DMS 273 treated with DMSO at 0.1 percent for 48 hours (cell line): ENCODE measurements at regions not wholly inside any gene's neighbourhood (a gene's known extent, or its start where the extent isn't known, plus 50 kb on each side); places are given as distances from the start of the nearest gene placed in this dataset.

Experiments
- DNase-seq: peaks from one replicate; lab custom pipeline; 2025; lab: John Stamatoyannopoulos, UW

- no peak for DNase-seq
These were observed 67.3 kb upstream of the PRPS1 start for GRCh38 chrX:107560980-107561379.

- DNase-seq = no peak
These were observed 66.7 kb upstream of the PRPS1 start for GRCh38 chrX:107561468-107562215.

DNA sequence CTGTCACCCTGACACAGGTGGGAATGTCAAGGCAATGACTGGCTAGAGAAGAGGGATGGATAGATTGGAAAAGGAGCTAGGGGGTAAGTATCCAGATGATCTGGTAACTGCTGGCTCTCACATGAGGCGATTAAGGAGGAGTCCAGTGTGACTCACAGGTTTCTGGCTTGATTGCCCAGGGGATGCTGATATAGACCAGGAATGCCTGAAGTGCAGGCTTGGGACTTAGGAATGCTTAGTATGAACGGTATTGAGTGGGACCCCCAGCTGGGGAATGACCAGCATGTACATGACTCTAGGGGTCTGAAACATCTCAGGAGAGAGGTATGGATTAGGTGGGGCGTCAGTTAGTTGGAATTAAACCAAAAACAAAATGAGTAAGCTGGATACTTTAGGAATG is 65.8 kb upstream of the PRPS1 start:
- DNase-seq = no peak

GRCh38 chrX:107563824-107564223 is 64.5 kb upstream of the PRPS1 start:
- no peak for DNase-seq

DNA sequence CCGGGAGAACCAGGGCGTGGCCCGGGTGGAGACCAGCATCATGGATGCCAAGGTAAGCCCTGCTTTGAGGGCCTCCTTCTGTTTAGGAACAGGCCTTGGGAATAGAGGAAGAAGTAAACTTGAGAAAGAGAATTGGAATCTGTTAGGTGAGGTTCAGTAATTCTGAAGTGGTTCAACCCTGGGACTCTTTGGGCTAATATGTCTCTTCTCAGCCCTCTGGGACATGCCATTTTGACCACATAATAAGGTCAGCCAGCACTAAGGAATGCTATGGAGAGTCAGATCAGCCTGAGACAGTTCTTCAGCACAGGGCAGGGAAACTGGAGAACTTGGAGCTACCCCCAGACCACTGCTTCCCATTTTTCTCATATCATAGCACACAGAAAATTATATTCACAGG is 63.3 kb upstream of the PRPS1 start:
- DNase-seq = no peak

DNA sequence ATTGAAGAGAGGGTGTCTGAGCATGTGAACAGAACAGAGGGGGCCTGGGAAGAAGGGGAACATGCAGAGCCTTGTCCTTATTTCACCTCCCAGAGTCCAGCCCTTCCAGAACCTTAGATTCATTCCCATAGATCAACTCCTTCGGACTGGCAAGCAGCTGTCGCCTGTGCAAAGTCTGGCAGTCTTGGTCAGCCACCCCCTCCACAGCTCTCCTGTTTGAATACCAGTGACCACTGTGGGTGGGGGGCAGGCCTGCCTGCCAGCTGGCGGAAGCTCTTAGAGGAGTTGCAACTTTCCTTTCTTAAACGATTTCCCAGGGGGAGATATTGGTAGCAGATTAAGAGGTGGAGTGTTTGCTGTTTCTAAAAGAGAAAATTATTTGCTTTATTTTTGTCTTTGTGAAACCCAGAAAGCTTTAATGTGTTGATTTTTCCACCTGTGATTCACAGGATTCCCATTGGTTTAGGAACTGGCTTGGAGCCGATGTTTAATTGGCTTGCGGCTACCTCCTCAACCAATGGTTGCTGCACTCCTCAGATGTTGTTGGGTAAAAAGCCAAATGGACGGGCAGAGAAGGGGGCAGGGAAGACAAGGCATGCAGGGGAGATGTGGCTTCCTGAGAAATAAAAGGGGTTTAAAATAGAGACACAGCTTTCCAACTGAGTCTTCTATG is 62.2 kb upstream of the PRPS1 start:
- peak; percentile 42 for DNase-seq

DNA sequence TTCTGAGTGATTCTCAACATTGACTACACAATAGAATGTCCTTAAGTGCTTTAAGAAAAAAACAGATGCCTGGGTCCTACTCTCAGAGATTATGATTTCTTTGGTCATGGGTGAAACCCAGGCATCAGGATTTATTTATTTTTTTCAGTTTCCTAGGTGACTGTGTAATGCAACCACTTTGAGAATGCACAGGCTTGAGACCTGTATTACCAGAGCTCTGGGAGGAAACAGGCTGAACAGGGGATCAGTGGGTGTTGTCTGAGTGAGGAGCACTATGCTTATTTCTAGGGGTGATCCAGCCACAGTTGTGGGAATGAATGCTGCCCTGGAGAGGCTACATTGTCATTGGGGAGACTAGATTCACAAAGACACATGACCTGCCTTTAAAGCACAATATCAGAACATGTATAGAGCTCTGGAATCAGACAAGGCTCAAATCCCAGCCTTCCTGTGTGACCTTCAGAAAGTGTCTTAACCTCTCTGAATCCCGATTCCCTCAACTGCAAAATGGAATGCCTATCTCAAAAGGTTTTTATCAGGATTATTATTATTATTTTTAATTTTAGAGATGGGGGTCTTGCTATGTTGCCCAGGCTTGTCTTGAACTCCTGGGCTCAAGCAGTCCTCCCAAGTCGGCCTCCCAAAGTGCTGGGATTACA is 61.6 kb upstream of the PRPS1 start:
- DNase-seq = no peak

DNA sequence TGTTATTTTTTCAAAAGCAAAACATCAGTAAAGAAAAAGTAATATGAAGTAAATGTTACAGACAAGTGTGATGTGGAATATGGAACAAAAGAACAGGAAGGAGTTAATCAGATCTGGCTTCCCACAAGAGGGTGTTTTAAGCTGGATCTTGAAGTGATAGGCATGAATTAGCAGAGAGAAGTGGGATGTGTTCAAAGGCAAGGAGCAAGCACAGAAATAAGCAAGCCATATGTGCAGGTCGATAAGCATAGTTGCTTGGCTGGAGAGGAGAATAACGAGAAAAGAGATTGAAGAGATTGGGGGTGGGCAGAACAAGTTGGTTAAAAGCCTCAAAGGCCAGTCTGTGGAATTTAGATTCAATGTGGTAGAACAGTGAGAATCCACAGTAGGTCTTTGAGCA is 60.9 kb upstream of the PRPS1 start:
- DNase-seq = no peak

GRCh38 chrX:107571296-107571998 is 56.9 kb upstream of the PRPS1 start:
- DNase-seq = no peak

- DNase-seq = no peak
These were observed 55.3 kb upstream of the PRPS1 start for GRCh38 chrX:107573016-107573415.

- DNase-seq = no peak
These were observed 54.1 kb upstream of the PRPS1 start for GRCh38 chrX:107574054-107574683.

GRCh38 chrX:107574711-107575110 is 53.6 kb upstream of the PRPS1 start:
- no peak for DNase-seq

- DNase-seq = no peak
These were observed 51.9 kb upstream of the PRPS1 start for GRCh38 chrX:107576392-107576791.

DNA sequence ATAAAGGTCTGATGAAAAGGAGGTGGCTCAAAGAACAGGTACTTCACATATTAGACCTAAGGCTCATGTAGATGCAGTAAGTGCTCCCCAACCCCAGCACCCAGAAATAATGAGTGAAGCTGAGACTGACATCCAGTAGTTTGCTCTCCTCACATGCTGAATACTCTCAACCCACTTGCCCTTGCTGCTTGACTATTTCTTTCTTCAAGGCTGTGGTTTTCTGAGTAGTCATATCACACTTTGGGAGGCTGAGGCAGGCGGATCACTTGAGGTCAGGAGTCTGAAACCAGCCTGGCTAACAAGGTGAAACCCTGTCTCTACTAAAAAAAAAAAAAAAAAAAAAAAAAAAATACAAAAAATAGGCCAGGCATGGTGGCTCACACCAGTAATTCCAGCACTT is 51.5 kb upstream of the PRPS1 start:
- DNase-seq = no peak

GRCh38 chrX:107577933-107578332 is 50.4 kb upstream of the PRPS1 start:
- DNase-seq = no peak
